ENCODE measurements at regions not wholly inside any gene's neighbourhood (a gene's known extent, or its start where the extent isn't known, plus 50 kb on each side); places are given as distances from the start of the nearest gene placed in this dataset.

DNA sequence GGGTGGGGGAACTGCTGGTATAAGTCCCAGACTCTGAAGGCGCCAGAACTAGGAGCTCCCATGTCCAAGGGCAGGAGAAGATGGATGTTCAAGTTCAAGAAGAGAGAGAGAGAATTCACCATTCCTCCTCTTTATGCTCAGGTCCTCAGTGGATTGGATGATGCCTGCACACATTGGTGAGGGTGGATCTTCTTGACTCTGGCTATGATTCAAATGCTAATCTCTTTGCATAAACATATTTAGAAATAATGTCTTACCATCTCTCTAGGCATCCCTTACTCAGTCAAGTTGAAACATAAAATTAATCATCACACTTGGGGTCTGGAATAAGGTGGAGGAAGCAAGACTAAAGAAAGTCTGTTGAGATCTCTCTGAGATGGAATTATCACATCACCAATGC is 210.6 kb upstream of the CHST9 start:
- intact Hi-C loops (cut with micrococcal nuclease; ENCODE audit: unreplicated experiment) (loop anchor here (10.0 kb wide), 1 partner anchor 61 kb away; no protein-coding TSS in a partner anchor), in situ Hi-C loops (cut with MboI) (no loop called here)
- ChIA-PET CTCF (no interaction called here), RAD21 (ENCODE audit: unreplicated experiment) (no interaction called here), POLR2A (no interaction called here), SMC1A (ENCODE audit: uncharacterized antibody, unreplicated experiment) (no interaction called here)
- Histone ChIP-seq H3K36me3 (ENCODE audit: control insufficient read depth in 2 of 2, insufficient read depth in 2 of 2, low read length in 1 of 2) (no peaks in the 10 kb centered on the region), H3K27ac (ENCODE audit: control insufficient read depth, insufficient read depth) (no peak overlapping the region), H3K27me3 (replicated peaks in 1 of 2; ENCODE audit: control insufficient read depth in 2 of 2, insufficient read depth in 2 of 2, low read length in 1 of 2) (no peaks in the 10 kb centered on the region), H3K79me2 (ENCODE audit: control insufficient read depth, insufficient read depth, low read length) (no peaks in the 10 kb centered on the region), H3K4me2 (ENCODE audit: control insufficient read depth, insufficient read depth) (no peak overlapping the region), H3K4me1 (ENCODE audit: control insufficient read depth, insufficient read depth, low read length) (no peaks in the 10 kb centered on the region), H3K9me3 (replicated peaks; ENCODE audit: control insufficient read depth, insufficient read depth, low read length) (no peaks in the 10 kb centered on the region), H3K9ac (ENCODE audit: control insufficient read depth, insufficient read depth, low read length) (no peak overlapping the region), H4K20me1 (ENCODE audit: control insufficient read depth, insufficient read depth) (no peaks in the 10 kb centered on the region), H2AFZ (ENCODE audit: control insufficient read depth, low read depth, low read length) (no peak overlapping the region), H3K4me3 (no peak overlapping the region)
- FAIRE-seq (no peak), DNase-seq (ENCODE audit: low read depth, low spot score) (no peak), ATAC-seq (no peak)
- no peak for TF ChIP-seq MXI1 (IDR thresholded peaks at IDR 0.05; ENCODE audit: low read depth, low read length)
- TF ChIP-seq PML (IDR thresholded peaks at IDR 0.05; ENCODE audit: low read length), result no peak
- TF ChIP-seq ATF7 (IDR thresholded peaks at IDR 0.05; ENCODE audit: low read depth), result no peak
- TF ChIP-seq, protein P1, sequence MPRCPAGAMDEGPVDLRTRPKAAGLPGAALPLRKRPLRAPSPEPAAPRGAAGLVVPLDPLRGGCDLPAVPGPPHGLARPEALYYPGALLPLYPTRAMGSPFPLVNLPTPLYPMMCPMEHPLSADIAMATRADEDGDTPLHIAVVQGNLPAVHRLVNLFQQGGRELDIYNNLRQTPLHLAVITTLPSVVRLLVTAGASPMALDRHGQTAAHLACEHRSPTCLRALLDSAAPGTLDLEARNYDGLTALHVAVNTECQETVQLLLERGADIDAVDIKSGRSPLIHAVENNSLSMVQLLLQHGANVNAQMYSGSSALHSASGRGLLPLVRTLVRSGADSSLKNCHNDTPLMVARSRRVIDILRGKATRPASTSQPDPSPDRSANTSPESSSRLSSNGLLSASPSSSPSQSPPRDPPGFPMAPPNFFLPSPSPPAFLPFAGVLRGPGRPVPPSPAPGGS (IDR thresholded peaks at IDR 0.05; ENCODE audit: borderline replicate concordance, insufficient read depth, low read depth, low read length, poor library complexity, severe bottlenecking), result no peak
- TF ChIP-seq ZBTB33 (IDR thresholded peaks at IDR 0.05), result no peak
- TF ChIP-seq BACH1 (IDR thresholded peaks at IDR 0.05; ENCODE audit: borderline replicate concordance), result no peak
- TF ChIP-seq YY1 (IDR thresholded peaks at IDR 0.05; ENCODE audit: low read depth, low read length), result no peak
- TF ChIP-seq MTA3 (IDR thresholded peaks at IDR 0.05; ENCODE audit: borderline replicate concordance, low read length), result no peak
- no peak for TF ChIP-seq MYC (IDR thresholded peaks at IDR 0.05; ENCODE audit: insufficient read depth, insufficient read length, insufficient replicate concordance, low read length, severe bottlenecking)
- no peak for TF ChIP-seq SREBF2 (IDR thresholded peaks at IDR 0.05; ENCODE audit: low read length)
- TF ChIP-seq SP1 (IDR thresholded peaks at IDR 0.05; ENCODE audit: low read depth, low read length), result no peak
- no peak for TF ChIP-seq SMAD1 (IDR thresholded peaks at IDR 0.05; ENCODE audit: low read depth, partially characterized antibody)
- TF ChIP-seq HSF1 (IDR thresholded peaks at IDR 0.05; ENCODE audit: low read depth, low read length), result no peak
- BruUV-seq (replicated peaks), result no TSS peak
- WGBS (ENCODE audit: insufficient coverage, insufficient replicate concordance, low lambda C conversion rate, missing lambda C conversion rate), result 7% methylated on average over 1 of the region's 1 CpG

All from GM12878 (cell line).